Stimulated activated CD8-positive, alpha-beta memory T cell treated with anti-CD3 and anti-CD28 coated beads, Interleukin-15, amount 100 ng/mL, for 4 hours (primary cell): ENCODE measurements at regions not wholly inside any gene's neighbourhood (a gene's known extent, or its start where the extent isn't known, plus 50 kb on each side); places are given as distances from the start of the nearest gene placed in this dataset.

ENCODE experiments used
- DNase-seq, 2 donors: peaks; one replicate each; pipeline ENCODE4 v3.0.0-alpha.2; 2020; ENCODE audit warnings: low read depth in 2 of 2

GRCh38 chr20:39161900-39162299 lies 199.8 kb downstream of the DHX35 start:
- no peak for DNase-seq

DNA sequence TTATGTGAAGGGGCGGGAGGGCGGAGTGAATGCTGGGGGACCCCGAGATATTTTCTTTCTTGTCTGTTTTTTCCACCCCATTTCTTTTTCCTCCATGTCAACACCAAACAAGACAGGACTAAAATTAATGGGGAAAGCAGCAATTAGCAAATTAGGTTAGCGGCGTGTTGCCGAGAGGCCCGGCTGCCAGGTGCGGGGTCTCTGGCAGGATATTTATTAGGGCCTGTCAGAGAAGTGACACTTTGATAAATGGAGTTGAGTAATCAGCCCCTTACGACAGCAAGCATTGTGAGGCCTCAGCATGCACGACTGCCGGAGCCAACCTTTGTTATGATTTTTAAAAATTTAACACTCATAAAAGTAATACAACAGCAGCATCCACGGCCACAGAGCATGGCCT lies 193.8 kb downstream of the DHX35 start:
- DNase-seq, result no peak

DNA sequence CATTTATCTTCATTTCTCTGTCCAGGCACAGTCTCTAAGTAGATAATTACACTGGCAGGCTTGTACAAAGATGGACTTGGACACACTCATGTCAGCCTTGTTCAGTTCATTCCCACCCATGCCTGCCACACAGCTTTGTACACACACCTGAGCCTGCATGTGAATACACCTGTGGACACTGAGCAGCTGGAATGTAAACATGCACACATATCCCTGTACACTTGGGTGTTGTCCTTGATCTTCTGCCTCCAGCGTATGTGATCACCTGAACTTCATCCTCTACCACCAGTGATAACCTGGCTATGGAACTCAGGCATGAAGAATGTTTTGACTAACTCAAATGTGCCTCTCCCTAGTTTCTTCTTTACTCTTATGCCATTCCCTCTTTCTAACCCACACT lies 190.6 kb downstream of the DHX35 start:
- no peak for DNase-seq

DNA sequence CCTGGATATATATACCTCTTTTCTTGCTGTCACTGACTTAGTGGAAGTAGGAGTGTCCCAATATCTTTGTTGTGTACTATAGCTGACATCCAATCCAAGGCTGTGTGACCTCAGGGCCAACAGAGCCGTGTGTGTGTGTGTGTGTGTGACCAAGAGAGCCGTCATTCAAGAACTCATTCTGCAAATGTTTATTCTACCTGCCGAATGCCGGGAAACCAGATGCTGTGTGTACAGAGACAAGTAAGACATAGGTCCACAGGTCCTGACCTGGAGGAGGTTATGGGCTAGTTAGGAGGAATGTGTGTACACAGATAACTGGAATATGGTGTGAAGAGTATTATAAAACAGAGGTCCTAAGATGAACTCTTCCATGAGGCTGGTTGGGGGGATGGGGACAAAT lies 190.0 kb downstream of the DHX35 start:
- DNase-seq, result no peak

- no peak for DNase-seq
Measured at GRCh38 chr20:39150501-39150900, 188.4 kb downstream of the DHX35 start.

- no peak for DNase-seq
Measured at GRCh38 chr20:39146394-39146793, 184.2 kb downstream of the DHX35 start.

DNA sequence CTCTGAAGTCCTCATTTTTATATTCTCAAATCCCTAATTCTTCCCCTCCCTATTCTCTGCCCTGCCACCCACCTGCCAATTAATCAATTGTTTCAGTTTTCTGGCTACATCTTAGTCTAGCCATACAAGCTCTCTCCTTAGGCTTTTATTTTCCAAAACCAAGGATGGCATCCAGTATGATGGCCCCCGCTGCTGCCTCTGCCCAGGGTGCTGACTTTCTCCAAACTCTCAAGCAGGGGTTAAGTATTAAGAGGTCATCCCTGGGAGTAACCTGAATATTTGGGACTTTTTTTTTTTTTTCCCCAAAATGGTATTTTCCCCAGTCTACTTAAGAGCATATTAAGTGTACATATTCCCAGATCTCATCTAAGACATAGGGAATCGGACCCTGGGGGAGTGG lies 183.8 kb downstream of the DHX35 start:
- DNase-seq, result no peak

GRCh38 chr20:39144757-39145156 lies 182.6 kb downstream of the DHX35 start:
- DNase-seq, result no peak

DNA sequence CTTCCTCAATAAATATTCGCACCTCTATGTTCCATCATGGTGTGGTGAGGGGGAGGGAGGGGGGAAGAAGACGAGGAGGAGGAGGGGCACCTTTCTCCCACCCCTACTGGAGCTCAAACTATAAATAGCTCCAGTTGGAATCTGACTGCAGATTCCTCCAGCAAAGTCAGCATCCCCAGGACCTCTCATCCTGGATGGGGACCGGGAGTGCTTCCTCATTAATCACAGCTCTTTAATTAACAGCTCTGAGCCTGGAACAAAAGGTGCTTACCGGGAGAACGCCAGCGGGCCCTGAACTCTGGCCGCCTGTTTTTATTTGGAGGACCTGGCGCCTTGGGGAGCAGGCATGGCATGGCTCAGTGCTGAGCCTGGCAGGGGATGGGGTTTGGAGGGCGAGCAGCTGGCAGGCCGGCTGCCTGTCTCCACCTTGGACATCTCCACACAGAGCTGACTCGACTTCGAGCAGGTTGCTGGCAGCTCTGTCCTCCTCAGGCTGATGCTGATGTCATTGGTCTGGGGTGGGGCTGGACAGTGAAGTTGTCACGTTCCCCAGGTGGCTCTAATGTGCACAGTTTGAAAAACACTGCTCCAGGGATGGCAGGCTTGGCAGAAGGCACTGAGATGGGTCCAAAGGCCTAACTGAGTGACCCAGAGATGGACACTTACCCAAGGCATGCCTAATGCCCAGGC lies 180.4 kb downstream of the DHX35 start:
- no peak for DNase-seq

DNA sequence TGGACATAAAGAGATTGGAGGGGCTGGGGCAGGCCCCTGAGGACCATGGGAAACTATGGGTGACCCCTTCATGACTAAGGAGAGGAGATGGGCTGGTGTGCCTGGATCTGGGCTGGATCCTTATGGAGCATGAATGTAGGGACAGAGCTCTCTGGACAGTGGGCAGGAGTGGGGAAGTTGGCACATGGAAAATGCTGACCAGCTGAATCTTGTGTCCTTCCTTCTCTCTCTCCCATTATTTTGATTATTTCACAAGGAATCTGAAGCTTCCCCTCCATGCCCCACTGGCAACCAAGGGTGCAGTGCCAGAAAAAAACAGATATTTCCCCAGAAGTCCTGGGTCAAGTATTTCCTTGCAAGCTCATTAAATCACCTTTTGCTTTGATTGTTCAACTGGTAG lies 175.2 kb downstream of the DHX35 start:
- no peak for DNase-seq

- no peak for DNase-seq
Measured at GRCh38 chr20:39136798-39137197, 174.7 kb downstream of the DHX35 start.

GRCh38 chr20:39135885-39136544 lies 173.9 kb downstream of the DHX35 start:
- no peak for DNase-seq

DNA sequence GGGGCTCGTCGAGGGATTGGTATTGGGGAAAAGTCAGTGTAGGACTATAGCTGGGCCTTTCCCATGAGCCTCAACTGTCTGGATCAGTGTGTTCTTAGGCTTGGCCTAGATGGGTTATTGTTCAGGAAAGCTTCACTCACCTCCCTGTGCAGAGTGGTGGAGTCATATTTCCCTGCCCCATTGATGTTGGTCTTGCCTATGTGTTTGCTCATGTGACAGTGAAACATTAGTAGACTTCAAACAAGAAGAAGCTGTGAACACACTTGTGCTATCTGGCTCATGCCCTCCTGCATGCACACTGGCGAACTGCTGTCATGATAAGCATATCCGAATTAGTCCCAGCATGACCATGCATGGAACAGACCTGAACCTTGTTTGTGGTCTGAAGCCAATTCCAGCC lies 171.1 kb downstream of the DHX35 start:
- DNase-seq, result no peak

DNA sequence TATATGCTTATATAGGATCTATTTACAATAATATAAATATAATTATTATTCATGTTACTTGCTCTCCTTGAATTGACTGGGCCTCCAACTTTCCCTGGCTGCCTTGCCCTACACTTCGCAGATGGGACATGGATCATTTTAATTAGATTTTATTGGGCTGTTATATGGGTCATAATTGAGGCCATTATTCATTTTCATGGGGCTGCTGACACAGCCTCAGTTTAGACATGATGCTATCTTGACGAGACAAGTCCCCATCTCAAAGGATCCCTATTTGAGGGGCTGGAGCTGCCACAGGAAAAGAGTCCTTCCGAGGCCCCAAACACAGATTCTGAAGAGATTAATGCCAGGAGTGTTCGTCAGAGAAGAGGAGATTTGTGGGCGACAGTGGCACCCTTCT lies 170.4 kb downstream of the DHX35 start:
- DNase-seq, result no peak

DNA sequence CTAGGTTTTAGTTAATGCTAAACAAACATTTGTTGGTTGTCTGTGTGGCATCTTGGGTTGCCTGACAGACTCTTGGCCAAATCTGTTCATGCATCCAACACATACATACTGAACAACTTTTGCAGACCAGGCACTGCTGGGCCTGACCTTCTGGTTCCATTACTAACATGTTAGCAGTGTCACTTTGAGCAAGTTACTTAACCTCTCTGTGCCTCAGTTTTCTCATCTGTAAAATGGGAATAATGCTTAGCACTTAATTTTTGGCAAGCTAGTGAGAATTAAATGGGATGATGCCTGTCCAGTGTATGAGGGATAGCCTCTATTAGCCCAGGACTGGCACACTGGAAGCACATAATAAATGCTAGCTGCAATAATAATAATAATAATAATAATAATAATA lies 169.9 kb downstream of the DHX35 start:
- no peak for DNase-seq

GRCh38 chr20:39130627-39131026 lies 168.5 kb downstream of the DHX35 start:
- DNase-seq, result no peak

DNA sequence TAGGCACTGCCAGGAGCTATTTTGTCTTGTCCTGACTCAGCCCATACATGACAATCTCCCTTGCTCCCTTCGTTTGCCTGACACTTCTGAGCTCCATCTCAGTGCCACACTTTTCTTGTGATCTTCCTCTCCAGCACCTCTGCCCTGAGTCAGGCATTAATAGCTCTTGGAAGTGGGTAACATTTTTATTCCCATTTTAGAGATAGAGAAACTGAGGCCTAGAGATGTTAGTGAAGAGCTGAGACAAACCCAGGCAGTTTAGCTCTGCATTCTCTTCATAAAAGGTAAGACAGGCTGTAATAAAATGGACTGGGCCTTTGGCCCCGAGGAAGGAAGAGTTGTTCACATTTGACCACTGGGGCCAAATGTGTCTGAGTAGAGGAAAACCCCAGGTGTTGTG lies 167.4 kb downstream of the DHX35 start:
- no peak for DNase-seq

- no peak for DNase-seq
Measured at GRCh38 chr20:39124064-39124463, 161.9 kb downstream of the DHX35 start.

DNA sequence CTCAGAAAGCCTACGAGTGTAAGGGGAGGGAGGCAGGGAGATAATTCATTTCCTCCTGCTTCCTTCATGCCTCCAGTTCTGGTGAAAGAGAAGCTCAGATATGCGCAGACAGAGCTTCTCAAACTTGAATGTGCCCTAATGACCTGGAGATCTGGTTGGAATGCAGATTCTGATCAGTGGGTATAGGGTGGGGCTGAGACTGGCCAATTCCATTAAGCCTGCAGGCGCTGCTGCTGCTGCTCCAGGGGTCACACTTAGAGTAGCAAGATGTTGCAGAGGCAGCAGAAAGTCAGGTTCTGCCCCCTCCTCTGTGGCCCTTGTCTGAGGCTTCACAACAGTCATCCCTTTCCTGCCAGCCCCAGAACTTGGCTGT lies 161.0 kb downstream of the DHX35 start:
- DNase-seq, result no peak

DNA sequence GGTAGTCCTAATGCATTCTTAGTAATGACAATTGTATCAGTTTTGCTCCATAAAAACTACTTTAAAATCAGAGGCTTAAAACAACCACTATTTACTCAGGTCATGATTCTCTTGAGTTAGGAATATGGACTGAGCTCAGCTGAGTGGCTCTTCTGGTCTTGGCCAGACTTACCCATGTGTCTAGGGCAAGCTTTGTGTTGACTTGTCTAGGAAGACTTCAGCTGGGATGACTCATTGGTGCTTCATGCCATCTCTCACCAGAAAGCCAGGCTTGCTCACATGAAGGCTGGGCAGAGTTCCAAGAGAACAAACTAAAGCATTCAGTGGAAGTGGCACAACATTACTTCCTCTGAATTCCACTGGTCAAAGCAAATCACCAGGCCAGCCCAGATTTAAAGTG lies 155.3 kb downstream of the DHX35 start:
- no peak for DNase-seq

GRCh38 chr20:39116020-39116419 lies 153.9 kb downstream of the DHX35 start:
- no peak for DNase-seq

GRCh38 chr20:39112178-39112743 lies 150.1 kb downstream of the DHX35 start:
- DNase-seq, result no peak

- DNase-seq, result no peak
Measured at GRCh38 chr20:39111359-39112177, 149.4 kb downstream of the DHX35 start.
